Fibroblast of the conjunctiva (primary cell): ENCODE measurements at regions not wholly inside any gene's neighbourhood (a gene's known extent, or its start where the extent isn't known, plus 50 kb on each side); places are given as distances from the start of the nearest gene placed in this dataset.

ENCODE experiments used
- DNase-seq: peaks from one replicate; pipeline ENCODE4 v3.0.0-alpha.2; 2010; ENCODE audit warnings: low read depth

GRCh38 chr20:52572687-52573086 lies 381.1 kb upstream of the ZFP64 start:
- peak; percentile 2 for DNase-seq

GRCh38 chr20:52569201-52569600 lies 377.6 kb upstream of the ZFP64 start:
- no peak for DNase-seq

DNA sequence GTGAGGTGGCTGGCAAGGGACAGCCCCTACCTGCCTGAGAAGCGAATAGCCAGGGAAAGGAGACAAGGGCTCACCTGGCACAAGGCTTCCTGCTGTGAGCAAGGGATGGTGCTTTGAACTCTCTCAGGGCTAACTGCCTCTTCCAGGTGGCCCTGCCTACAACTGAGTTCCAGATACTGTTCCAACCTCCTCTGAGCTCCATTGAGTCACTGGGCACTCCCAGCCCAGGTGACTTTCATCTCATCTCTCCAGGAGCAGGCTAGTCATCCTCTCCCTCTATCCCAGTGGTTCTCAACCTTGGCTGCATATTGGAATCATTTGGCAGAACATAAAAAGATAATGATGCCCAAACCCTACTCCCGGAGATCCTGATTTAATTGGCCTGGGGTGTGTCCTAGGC lies 374.0 kb upstream of the ZFP64 start:
- no peak for DNase-seq

DNA sequence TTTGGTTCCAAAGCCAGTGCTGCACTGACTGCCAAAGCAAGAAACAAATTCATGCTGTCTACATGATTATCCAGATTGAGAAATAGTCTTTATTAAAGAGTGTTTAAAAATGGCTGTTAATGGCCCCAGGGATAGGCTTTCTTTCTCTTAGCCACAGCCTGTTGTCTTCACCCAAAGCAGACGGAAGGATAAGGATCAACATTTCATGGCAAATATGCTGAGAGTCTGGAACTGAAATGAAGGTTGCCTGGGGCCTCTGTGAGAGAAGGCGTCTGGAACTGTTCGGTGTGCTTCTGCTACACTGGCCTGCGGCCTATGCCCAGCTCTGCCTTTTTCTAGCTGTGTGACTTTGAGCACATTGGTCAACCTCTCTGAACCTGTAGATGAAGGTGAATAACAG lies 373.0 kb upstream of the ZFP64 start:
- DNase-seq: no peak

DNA sequence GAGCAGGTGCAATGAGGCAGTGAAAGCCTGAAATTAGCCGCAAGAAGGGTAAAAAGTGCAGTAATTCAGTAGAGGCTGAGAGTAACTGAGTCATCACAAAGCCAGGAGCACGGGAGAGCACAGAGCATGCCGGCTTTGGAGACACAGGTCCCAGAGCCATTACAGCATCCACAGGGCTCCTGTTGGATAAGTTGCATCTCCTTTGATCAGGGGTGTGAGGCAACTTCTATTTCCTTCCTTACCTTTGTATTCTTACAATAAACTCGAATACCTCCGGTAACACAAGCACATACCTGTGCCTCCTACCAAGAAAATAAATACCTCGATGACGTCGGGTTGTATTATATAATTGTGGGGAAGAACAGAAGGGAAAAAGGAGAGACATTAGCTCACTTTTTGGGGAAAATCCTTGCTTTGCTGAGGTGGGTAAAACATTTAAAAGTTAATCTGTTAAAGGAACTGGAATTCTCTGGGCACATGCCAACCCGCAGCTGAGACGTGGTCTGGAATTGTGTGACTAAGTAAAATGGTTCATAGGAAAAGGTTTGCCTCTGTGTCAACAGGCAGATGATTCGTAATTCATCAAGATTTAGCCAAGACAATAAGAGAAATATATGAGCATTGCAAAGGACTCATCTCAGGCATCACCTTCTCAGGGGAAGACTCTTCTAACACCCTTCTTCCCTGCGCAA lies 360.7 kb upstream of the ZFP64 start:
- DNase-seq: no peak

- DNase-seq: no peak
These were observed 350.6 kb upstream of the ZFP64 start for GRCh38 chr20:52542131-52542530.

DNA sequence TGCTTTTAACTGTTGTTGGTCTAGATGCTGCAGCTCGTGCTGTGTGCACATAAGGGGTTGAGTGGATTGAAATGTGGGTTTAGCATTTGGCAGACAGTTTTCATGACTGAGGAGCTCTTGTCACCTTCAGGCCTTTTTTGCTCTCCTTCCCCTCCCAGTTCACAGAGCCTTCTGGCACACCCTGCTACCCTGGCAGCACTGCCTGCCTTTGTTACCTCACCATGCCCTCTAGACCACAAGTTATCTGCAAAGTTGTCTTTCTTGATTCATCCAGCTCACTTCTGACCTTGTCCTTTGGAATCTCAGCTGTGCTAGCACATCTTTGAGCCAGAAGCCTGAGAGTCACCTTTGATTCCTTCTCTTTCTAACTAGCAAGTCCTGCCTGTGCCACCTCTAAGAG lies 348.9 kb upstream of the ZFP64 start:
- no peak for DNase-seq

- DNase-seq: no peak
These were observed 348.3 kb upstream of the ZFP64 start for GRCh38 chr20:52539891-52540290.

DNA sequence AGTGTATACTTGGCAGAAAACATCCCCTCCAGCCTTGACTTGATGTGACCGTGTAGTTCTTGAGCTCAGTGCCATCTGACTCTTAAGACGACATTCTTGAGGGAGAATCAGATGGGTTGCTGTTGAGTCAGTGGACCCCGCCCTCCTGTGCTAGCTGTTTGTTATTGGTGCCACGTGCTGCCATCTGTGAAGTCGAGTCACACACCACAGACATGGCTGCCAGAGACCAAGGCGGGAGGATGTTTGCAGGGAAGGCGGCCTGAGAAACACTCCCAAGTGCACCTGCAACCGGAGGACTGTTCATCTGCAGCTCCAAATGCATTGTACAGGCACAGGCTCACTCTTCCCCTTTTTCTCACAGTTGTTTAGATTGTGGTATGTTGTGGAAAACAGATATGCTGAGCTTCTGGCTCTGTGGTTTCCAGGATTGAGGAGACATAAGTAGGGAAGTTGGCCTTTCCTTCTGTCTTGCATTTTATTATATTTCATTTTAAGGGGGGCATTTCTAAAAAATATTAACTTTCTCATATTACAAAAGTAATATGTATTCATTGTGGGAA lies 345.3 kb upstream of the ZFP64 start:
- DNase-seq: no peak

GRCh38 chr20:52536040-52536439 lies 344.5 kb upstream of the ZFP64 start:
- DNase-seq: no peak

GRCh38 chr20:52534616-52535015 lies 343.0 kb upstream of the ZFP64 start:
- DNase-seq: no peak

- no peak for DNase-seq
These were observed 341.8 kb upstream of the ZFP64 start for GRCh38 chr20:52533401-52533800.

DNA sequence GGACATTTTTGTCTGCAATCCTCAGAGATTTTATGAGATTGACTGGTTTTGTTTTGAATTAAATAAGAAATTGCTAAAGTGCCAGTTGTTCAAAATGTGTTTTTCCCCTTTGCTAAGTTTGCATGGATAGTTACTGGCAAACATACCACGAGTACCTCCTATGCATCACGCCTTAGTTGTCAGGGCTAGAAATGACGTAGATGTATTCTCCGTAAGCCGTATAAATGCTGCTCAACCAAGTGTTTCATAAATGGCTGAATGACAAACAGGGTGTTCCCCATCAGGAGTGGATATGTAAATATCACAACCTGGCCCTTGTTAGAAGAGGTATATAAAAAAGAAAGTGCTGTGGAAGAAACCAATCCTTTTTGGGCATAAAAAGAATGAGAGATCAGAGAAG lies 341.1 kb upstream of the ZFP64 start:
- no peak for DNase-seq

DNA sequence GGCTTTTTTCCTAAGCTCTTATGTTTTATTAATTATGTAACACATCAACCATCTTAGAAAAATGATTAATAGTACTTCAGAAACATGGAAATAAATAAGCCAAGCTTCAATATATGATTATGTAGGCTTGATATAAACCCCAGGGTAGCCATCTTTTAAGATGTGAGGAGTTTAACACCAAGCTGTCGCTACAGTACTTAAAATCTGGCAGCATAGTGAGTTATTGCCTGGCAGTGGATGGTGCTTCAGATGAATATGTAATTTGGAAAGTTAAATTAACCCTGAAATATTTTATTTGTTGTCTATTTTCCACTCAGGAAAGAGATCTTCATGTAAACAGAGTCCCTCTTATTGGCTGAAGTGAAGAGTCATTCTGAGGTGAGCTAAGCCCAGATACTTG lies 339.0 kb upstream of the ZFP64 start:
- no peak for DNase-seq

DNA sequence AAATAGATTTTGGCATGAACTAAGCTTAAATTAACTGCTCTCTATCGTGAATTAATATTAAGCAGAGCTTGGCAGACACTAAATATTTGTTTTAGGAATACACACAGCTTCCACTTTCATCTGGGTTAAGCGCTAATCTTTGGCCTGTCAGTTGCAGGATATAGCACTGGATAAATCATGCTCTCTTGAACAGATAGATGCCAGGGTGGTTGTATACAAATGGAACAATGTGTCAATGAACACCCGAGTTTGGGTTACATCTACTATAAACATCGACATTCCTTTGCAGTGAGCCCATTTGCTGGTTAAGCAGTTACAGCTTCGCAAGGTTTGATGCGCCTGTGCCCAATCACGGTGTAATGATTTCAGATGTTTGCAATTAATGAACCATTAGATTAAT lies 338.2 kb upstream of the ZFP64 start:
- DNase-seq: peak; percentile 14

DNA sequence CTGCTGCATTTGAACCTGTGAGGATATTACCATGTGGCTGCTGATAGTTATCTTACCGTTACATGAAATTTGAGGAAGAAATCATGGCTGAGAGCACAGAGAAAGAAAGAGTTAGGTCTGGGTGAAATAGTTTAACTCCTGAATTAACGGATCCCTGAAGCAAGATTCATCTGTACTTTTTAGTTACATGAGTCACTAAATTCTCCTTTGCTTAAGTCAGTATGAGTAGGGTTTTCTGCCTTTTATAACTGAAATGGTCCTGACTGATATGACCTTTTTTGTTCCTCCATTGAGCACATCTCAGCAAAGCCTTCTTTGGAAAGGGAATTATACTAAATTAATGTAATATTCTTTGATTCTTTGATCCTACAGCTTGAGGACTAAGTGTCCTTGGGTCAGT lies 333.3 kb upstream of the ZFP64 start:
- no peak for DNase-seq

DNA sequence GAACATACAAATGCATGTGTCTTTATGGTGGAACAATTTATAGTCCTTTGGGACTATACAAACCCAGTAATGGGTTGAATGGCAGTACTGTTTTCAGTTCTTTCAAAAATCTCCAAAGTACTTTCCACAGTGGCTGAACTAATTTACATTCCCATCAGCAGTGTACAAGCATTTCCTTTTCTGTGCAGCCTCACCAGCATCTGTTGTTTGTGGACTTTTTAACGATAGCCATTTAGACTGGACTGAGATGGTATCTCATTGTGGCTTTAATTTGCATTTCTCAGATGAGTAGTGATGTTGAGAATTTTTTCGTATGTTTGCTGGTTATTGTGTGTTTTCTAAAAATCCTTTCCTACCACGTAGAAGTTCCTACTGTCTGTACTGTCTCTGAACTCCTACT lies 327.2 kb upstream of the ZFP64 start:
- no peak for DNase-seq

DNA sequence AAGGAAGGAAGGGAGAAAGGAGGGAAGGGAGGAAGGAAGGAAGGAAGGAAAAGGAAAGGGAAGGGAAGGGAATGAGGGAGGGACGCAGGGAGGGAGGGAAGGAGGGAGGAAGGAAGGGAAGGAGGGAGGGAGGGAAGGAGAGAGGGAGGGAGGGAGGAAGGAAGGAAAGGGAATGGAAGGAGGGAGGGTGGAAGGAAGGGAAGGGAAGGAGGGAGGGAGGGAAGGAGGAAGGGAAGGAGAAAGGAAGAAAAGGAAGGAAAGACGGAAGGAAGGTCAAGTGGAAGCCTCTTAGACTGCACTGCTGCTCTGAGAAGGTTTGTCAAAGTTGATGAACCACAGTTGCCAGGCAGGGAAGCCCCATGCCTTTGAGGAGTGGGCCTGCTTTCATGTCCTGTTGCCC lies 324.3 kb upstream of the ZFP64 start:
- DNase-seq: no peak

DNA sequence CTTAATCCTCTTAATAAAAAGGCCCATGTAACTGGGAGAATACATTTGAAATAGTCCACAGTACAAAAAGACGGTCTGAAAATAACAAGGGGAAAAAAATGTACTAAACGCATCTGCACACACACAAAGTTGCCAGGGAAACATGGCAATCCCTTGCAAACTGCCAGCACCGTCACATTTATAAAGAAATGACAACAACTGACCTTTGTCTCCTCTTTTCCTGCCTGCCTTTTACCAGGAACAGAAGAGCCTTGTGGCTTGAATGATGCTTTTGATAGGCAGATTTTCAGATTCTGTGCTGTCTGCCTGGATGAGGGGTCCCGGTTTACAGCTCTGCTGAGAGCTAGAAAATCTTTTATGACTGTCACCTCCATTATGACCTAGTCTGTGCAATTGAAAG lies 308.6 kb upstream of the ZFP64 start:
- no peak for DNase-seq

- DNase-seq: no peak
These were observed 306.2 kb upstream of the ZFP64 start for GRCh38 chr20:52497731-52498130.

DNA sequence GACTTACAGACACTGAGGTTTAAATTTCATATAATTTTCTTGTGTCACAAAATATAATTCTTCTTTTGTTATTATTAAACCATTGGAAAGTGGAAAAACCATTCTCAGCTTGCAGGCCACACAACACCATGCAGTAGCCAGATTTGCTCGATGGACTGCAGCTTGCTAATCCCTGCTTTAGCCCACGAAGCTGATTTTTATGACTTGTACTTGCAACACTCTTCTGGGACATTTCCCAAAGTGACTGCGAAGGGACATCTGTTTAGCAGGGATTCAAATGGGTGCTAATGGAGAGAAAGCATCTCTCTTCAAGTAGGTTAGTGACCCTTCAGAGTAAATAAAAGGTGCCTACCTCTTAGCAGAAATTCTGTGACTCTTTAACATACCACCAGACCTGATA lies 304.6 kb upstream of the ZFP64 start:
- DNase-seq: no peak

- DNase-seq: peak; percentile 28
These were observed 302.7 kb upstream of the ZFP64 start for GRCh38 chr20:52494244-52494643.

DNA sequence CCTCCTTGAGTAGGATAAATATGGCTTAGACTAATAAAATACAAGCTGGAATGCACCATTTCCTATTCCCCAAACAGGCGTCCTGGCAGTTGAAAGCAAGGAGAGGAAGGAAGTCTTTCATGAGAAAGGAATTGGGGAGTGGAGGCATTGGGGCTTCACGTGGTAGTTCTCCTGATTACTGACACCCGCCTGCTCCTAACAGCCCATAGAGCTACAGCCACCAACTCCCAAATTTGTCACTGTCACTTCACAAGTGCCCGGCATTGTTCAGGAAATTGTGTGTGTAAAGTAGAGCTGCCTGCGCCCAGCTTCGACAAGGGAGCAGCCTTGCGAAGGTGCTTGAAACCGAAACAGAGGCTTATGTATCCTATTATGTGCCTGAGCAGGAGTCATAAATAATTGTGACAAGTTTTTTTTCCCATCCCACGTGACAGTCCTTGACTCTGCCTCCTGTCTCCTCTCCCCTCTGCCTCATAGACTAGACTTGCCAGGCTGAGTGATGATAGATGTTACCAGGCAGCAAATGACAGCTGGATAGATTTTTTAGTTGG lies 301.7 kb upstream of the ZFP64 start:
- DNase-seq: no peak
